GM23338 (cell line): ENCODE measurements at regions not wholly inside any gene's neighbourhood (a gene's known extent, or its start where the extent isn't known, plus 50 kb on each side); places are given as distances from the start of the nearest gene placed in this dataset.

Source experiments
- ATAC-seq: fragments of 200-7000 bp; cut with Tn5 transposase; 3 replicates; pipeline ENCODE4 v1.9.1; 2020
- DNase-seq: peaks from one replicate; pipeline ENCODE4 v3.0.0-alpha.2; 2015; ENCODE audit warnings: low spot score
- H2AFZ ChIP-seq: fragments of 200-600 bp; sonication (generic); 2 replicates; pipeline ENCODE4 v1.8.0; 2016; ENCODE audit warnings: antibody characterized with exemption, mild to moderate bottlenecking, moderate library complexity
- H3F3A ChIP-seq: fragments of 200-600 bp; sonication (generic); replicated peaks from 2 replicates; pipeline ENCODE4 v1.8.0; 2017; ENCODE audit warnings: antibody characterized with exemption, mixed run types, low read depth
- H3K27ac ChIP-seq: fragments of 200-600 bp; sonication (generic); 2 replicates; pipeline ENCODE4 v1.6.1; 2016; ENCODE audit warnings: low read depth
- H3K27me3 ChIP-seq: fragments of 200-600 bp; sonication (generic); 2 replicates; pipeline ENCODE4 v1.8.0; 2016; ENCODE audit warnings: mild to moderate bottlenecking, mixed run types, moderate library complexity; ENCODE audit not compliant: insufficient read depth
- H3K36me3 ChIP-seq: fragments of 200-600 bp; sonication (generic); 2 replicates; pipeline ENCODE4 v1.8.0; 2016; ENCODE audit warnings: mild to moderate bottlenecking; ENCODE audit not compliant: insufficient read depth
- H3K4me1 ChIP-seq: fragments of 200-600 bp; sonication (generic); 2 replicates; pipeline ENCODE4 v1.8.0; 2016; ENCODE audit warnings: mild to moderate bottlenecking, moderate library complexity; ENCODE audit not compliant: insufficient read depth
- H3K4me2 ChIP-seq: fragments of 200-600 bp; sonication (generic); 2 replicates; pipeline ENCODE4 v1.7.1; 2017; ENCODE audit warnings: mixed run types
- H3K4me3 ChIP-seq: fragments of 200-600 bp; sonication (generic); 2 replicates; pipeline ENCODE4 v1.6.1; 2016; ENCODE audit warnings: mixed run types
- H3K79me2 ChIP-seq: fragments of 200-600 bp; sonication (generic); replicated peaks from 2 replicates; pipeline ENCODE4 v1.8.0; 2017; ENCODE audit warnings: mild to moderate bottlenecking; ENCODE audit not compliant: insufficient read depth
- H3K9me2 ChIP-seq: fragments of 200-600 bp; sonication (generic); 2 replicates; pipeline ENCODE4 v1.8.0; 2017; ENCODE audit not compliant: insufficient read depth
- H4K20me1 ChIP-seq: fragments of 200-600 bp; sonication (generic); replicated peaks from 2 replicates; pipeline ENCODE4 v1.8.0; 2017; ENCODE audit warnings: mild to moderate bottlenecking; ENCODE audit not compliant: insufficient read depth
- H3K27ac Mint-ChIP-seq: 2 replicates; pipeline ENCODE4 v1.8.0; 2020; ENCODE audit warnings: inconsistent platforms, mild to moderate bottlenecking, moderate library complexity, mixed read lengths
- H3K27me3 Mint-ChIP-seq: 3 replicates; pipeline ENCODE4 v1.8.0; 2022; ENCODE audit warnings: low read depth, mild to moderate bottlenecking, moderate library complexity, mixed read lengths, inconsistent platforms; ENCODE audit not compliant: insufficient read depth, poor library complexity
- H3K36me3 Mint-ChIP-seq: 3 replicates; pipeline ENCODE4 v1.8.0; 2021; ENCODE audit warnings: low read depth, mild to moderate bottlenecking, inconsistent platforms, moderate library complexity, mixed read lengths
- H3K4me1 Mint-ChIP-seq: 3 replicates; pipeline ENCODE4 v1.8.0; 2020; ENCODE audit warnings: mild to moderate bottlenecking, inconsistent platforms, mixed read lengths
- H3K4me3 Mint-ChIP-seq: 3 replicates; pipeline ENCODE4 v1.8.0; 2021; ENCODE audit warnings: moderate library complexity, mild to moderate bottlenecking, inconsistent platforms, mixed read lengths
- H3K9me3 Mint-ChIP-seq: 3 replicates; pipeline ENCODE4 v1.8.0; 2020; ENCODE audit warnings: moderate library complexity, mild to moderate bottlenecking, inconsistent platforms, mixed read lengths
- CREB1 ChIP-seq: fragments of 250-450 bp; sonication (Bioruptor Pico); IDR thresholded peaks from 2 replicates; pipeline ENCODE4 v1.5.0; 2020; ENCODE audit warnings: low read depth, mild to moderate bottlenecking, moderate library complexity
- ETS1 ChIP-seq: IDR thresholded peaks from 2 replicates; pipeline ENCODE4 v1.6.1; 2016; ENCODE audit warnings: antibody characterized with exemption
- EZH2 ChIP-seq: fragments of 200-600 bp; sonication (generic); IDR thresholded peaks from one replicate; pipeline ENCODE4 v1.8.0; 2017; ENCODE audit warnings: antibody characterized with exemption, mild to moderate bottlenecking, low read depth; ENCODE audit not compliant: unreplicated experiment
- EZH2phosphoT487 ChIP-seq: fragments of 200-600 bp; sonication (generic); IDR thresholded peaks from one replicate; pipeline ENCODE4 v1.8.1; 2018; ENCODE audit warnings: antibody characterized with exemption; ENCODE audit not compliant: unreplicated experiment
- JUNB ChIP-seq: IDR thresholded peaks from one replicate; pipeline ENCODE4 v1.6.1; 2016; ENCODE audit warnings: antibody characterized with exemption; ENCODE audit not compliant: unreplicated experiment
- NANOG ChIP-seq: IDR thresholded peaks from 2 replicates; pipeline ENCODE4 v1.6.1; 2016; ENCODE audit warnings: antibody characterized with exemption, borderline replicate concordance
- POLR2AphosphoS5 ChIP-seq: IDR thresholded peaks from 2 replicates; pipeline ENCODE4 v1.6.1; 2016; ENCODE audit warnings: antibody characterized with exemption, low read depth
- STAT1 ChIP-seq: IDR thresholded peaks from one replicate; pipeline ENCODE4 v1.6.1; 2016; ENCODE audit warnings: antibody characterized with exemption; ENCODE audit not compliant: unreplicated experiment
- ZNF114 ChIP-seq: fragments of 250-450 bp; sonication (Bioruptor Pico); IDR thresholded peaks from 2 replicates; pipeline ENCODE4 v1.5.0; 2020; ENCODE audit warnings: mild to moderate bottlenecking, moderate library complexity
- ZNF331 ChIP-seq: fragments of 250-450 bp; sonication (Bioruptor Pico); IDR thresholded peaks from 2 replicates; pipeline ENCODE4 v1.5.0; 2020; ENCODE audit warnings: low read depth, mild to moderate bottlenecking, moderate library complexity
- ZNF462 ChIP-seq: fragments of 250-450 bp; sonication (Bioruptor Pico); IDR thresholded peaks from 2 replicates; pipeline ENCODE4 v1.5.0; 2020; ENCODE audit warnings: mild to moderate bottlenecking, moderate library complexity
- TF ChIP-seq, protein P1 (sequence below), 2 experiments: fragments of 200-600 bp in 1 of 2; sonication (generic) in 1 of 2; conservative IDR thresholded peaks; 2 replicates each; pipeline versions ENCODE4 v1.5.1 to v1.6.1; 2016 to 2017; ENCODE audit warnings: antibody characterized with exemption in 2 of 2, low read depth in 2 of 2, mild to moderate bottlenecking in 2 of 2, moderate library complexity in 1 of 2
- TF ChIP-seq, protein P2 (sequence below): IDR thresholded peaks from one replicate; pipeline ENCODE4 v1.6.1; 2018; ENCODE audit warnings: antibody characterized with exemption; ENCODE audit not compliant: unreplicated experiment

DNA sequence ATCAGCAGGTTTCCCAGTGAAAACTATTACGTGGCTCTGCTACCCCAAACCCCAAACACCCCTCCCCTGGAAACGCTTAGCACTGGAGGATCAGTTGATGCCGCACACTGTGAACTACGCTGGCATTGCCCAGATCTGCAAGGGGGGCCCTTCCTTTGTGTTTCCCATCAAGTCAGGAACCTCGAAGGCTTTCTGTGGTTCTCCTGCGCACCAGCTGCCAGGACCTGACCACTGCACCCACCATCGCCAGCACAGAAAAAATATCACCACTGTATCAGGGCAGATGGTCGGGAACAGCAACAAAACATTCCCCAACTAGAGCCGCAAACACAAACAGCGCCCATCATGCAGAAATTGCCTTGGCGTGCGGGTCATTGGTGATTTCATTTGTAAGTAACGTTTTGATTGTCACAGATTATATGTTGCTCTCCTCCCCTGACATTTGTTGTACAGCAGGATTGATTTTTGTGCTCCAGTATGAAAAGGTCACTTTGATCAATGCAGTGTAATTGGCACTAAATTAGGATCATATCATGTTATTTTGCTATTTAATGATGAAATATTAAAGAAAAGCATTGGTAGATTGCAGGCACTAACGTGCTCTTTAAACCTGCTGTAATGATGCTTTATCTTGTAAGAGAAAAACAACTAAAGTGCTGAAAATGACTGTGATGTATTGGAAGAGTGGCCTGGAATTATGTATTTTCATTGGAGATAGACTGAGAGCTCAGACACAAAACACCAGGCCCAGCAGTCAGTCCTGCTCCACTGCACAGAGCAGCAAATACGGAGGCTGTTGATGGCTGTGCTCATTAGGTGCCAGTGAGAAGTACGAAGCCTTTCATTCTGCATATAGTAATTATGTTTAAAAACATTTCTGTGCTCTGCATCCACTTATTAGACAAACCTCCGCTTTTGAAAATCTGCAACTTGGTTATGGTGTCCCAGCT, 833.2 kb upstream of the SALL3 start:
- Mint-ChIP-seq H3K36me3 (peaks cover 40% of the 10 kb centered on the region), H3K27me3 (peaks cover 2% of the 10 kb centered on the region), H3K27ac (no peak overlapping the region), H3K4me3 (no peak overlapping the region), H3K9me3 (peaks cover 9% of the 10 kb centered on the region), H3K4me1 (no peaks in the 10 kb centered on the region)
- H3K27ac ChIP-seq, result no peak overlapping the region
- H3K27me3 ChIP-seq, result no peaks in the 10 kb centered on the region
- no peak overlapping the region for H3K4me2 ChIP-seq
- no peak overlapping the region for H2AFZ ChIP-seq
- no peaks in the 10 kb centered on the region for H3K36me3 ChIP-seq
- no peak overlapping the region for H3K4me3 ChIP-seq
- ATAC-seq, result no peak
- no peaks in the 10 kb centered on the region for H3F3A ChIP-seq
- H4K20me1 ChIP-seq, result no peaks in the 10 kb centered on the region
- no peaks in the 10 kb centered on the region for H3K9me2 ChIP-seq
- DNase-seq, result no peak
- H3K4me1 ChIP-seq, result no peaks in the 10 kb centered on the region
- no peak for TF ChIP-seq ZNF114 (CRISPR knock-in tag)
- TF ChIP-seq, protein P1, sequence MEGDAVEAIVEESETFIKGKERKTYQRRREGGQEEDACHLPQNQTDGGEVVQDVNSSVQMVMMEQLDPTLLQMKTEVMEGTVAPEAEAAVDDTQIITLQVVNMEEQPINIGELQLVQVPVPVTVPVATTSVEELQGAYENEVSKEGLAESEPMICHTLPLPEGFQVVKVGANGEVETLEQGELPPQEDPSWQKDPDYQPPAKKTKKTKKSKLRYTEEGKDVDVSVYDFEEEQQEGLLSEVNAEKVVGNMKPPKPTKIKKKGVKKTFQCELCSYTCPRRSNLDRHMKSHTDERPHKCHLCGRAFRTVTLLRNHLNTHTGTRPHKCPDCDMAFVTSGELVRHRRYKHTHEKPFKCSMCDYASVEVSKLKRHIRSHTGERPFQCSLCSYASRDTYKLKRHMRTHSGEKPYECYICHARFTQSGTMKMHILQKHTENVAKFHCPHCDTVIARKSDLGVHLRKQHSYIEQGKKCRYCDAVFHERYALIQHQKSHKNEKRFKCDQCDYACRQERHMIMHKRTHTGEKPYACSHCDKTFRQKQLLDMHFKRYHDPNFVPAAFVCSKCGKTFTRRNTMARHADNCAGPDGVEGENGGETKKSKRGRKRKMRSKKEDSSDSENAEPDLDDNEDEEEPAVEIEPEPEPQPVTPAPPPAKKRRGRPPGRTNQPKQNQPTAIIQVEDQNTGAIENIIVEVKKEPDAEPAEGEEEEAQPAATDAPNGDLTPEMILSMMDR (conservative IDR thresholded peaks at IDR 0.05; ENCODE audit: low read depth in 2 of 2), result no peak
- TF ChIP-seq, protein P2, sequence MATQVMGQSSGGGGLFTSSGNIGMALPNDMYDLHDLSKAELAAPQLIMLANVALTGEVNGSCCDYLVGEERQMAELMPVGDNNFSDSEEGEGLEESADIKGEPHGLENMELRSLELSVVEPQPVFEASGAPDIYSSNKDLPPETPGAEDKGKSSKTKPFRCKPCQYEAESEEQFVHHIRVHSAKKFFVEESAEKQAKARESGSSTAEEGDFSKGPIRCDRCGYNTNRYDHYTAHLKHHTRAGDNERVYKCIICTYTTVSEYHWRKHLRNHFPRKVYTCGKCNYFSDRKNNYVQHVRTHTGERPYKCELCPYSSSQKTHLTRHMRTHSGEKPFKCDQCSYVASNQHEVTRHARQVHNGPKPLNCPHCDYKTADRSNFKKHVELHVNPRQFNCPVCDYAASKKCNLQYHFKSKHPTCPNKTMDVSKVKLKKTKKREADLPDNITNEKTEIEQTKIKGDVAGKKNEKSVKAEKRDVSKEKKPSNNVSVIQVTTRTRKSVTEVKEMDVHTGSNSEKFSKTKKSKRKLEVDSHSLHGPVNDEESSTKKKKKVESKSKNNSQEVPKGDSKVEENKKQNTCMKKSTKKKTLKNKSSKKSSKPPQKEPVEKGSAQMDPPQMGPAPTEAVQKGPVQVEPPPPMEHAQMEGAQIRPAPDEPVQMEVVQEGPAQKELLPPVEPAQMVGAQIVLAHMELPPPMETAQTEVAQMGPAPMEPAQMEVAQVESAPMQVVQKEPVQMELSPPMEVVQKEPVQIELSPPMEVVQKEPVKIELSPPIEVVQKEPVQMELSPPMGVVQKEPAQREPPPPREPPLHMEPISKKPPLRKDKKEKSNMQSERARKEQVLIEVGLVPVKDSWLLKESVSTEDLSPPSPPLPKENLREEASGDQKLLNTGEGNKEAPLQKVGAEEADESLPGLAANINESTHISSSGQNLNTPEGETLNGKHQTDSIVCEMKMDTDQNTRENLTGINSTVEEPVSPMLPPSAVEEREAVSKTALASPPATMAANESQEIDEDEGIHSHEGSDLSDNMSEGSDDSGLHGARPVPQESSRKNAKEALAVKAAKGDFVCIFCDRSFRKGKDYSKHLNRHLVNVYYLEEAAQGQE, result no peak
- no peak for TF ChIP-seq POLR2AphosphoS5
- no peak for TF ChIP-seq NANOG
- TF ChIP-seq EZH2, result no peak
- TF ChIP-seq JUNB, result no peak
- TF ChIP-seq CREB1 (CRISPR knock-in tag), result no peak
- no peak for TF ChIP-seq EZH2phosphoT487
- no peak for TF ChIP-seq ZNF462 (CRISPR knock-in tag)
- no peak for TF ChIP-seq STAT1
- no peak for TF ChIP-seq ETS1
- TF ChIP-seq ZNF331, result no peak
- H3K79me2 ChIP-seq, result no peaks in the 10 kb centered on the region
